GM06990 (cell line): ENCODE measurements at regions not wholly inside any gene's neighbourhood (a gene's known extent, or its start where the extent isn't known, plus 50 kb on each side); places are given as distances from the start of the nearest gene placed in this dataset.

Experiments
- DNase-seq: peaks from one replicate; pipeline ENCODE4 v3.0.0-alpha.2; 2011; ENCODE audit not compliant: insufficient read length; ENCODE audit errors: extremely low read depth
- H3K27me3 ChIP-seq: replicated peaks from 2 replicates; pipeline ENCODE4 v1.6.0; 2011; ENCODE audit warnings: low read length; ENCODE audit not compliant: control insufficient read depth, insufficient read depth
- H3K36me3 ChIP-seq: 2 replicates; pipeline ENCODE4 v1.5.1; 2011; ENCODE audit warnings: low read length; ENCODE audit not compliant: control insufficient read depth, insufficient read depth
- H3K4me3 ChIP-seq: replicated peaks from 2 replicates; pipeline ENCODE4 v1.5.1; 2011; ENCODE audit warnings: low read depth, mild to moderate bottlenecking, control low read depth, low read length
- TF ChIP-seq, protein P1 (sequence below): IDR thresholded peaks from 2 replicates; pipeline ENCODE4 v1.5.1; 2011; ENCODE audit warnings: low read length, control low read depth, mild to moderate bottlenecking, inconsistent platforms; ENCODE audit not compliant: insufficient read depth, poor library complexity, severe bottlenecking

DNA sequence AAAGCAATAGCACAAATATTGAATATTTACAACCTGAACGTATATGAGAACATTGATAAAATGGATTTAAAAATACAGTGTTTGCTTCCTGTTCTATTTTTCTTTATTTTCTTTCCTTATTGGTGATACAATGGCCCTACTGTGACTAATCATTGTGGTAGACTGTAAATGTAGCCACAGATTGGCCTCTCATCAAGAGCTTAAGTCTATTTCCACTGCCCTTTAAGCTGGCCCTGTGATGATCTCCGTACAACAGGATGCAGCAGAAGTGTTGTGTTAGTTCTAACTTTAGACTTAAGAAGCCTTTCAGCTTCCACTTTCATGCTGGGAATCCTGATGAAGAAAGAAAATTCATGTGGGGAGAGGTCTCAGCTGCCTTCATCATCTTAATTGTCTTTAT lies 285.6 kb upstream of the B3GALT2 start:
- no peak for DNase-seq
- TF ChIP-seq, protein P1, sequence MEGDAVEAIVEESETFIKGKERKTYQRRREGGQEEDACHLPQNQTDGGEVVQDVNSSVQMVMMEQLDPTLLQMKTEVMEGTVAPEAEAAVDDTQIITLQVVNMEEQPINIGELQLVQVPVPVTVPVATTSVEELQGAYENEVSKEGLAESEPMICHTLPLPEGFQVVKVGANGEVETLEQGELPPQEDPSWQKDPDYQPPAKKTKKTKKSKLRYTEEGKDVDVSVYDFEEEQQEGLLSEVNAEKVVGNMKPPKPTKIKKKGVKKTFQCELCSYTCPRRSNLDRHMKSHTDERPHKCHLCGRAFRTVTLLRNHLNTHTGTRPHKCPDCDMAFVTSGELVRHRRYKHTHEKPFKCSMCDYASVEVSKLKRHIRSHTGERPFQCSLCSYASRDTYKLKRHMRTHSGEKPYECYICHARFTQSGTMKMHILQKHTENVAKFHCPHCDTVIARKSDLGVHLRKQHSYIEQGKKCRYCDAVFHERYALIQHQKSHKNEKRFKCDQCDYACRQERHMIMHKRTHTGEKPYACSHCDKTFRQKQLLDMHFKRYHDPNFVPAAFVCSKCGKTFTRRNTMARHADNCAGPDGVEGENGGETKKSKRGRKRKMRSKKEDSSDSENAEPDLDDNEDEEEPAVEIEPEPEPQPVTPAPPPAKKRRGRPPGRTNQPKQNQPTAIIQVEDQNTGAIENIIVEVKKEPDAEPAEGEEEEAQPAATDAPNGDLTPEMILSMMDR, result no peak
- Histone ChIP-seq H3K27me3 (no peaks in the 10 kb centered on the region), H3K36me3 (no peaks in the 10 kb centered on the region), H3K4me3 (no peak overlapping the region)

GRCh38 chr1:193463326-193463932 lies 277.0 kb upstream of the B3GALT2 start:
- TF ChIP-seq, protein P1, result no peak
- H3K27me3 ChIP-seq, result no peaks in the 10 kb centered on the region
- DNase-seq, result no peak
- H3K4me3 ChIP-seq, result no peak overlapping the region
- no peaks in the 10 kb centered on the region for H3K36me3 ChIP-seq

DNA sequence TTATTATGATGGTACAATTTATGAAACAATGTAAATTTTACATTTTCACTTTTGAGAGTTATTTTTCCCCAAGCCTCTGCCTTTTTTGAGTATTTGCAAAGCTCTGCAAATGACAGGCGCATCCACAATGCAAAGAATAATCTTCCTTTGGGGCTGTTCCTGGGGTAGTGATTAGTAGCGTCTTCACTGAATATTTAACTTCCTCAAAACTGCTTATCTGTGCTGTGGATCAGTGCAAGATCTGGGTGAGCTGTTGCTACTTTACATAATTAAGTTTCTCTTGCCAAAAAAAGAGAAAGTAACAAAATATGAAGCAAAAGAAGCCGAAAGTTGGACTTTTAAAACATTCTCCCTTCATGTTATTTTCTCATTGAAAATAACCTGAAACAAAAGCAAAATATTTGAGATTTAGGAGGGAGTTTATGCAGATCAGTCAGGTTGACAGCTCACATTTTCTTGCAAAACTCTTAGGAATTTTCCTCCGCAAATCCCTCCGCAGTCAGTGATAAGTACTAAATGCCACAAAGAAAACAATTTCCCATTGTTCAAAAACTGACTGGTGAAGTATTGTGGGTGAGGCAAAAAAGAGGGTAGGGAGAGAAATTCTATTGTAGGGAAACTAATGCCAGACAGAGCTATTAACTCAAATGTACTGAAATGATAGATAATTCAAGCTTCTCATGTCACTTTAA lies 276.4 kb upstream of the B3GALT2 start:
- DNase-seq, result no peak
- H3K27me3 ChIP-seq, result no peaks in the 10 kb centered on the region
- TF ChIP-seq, protein P1, result no peak
- no peak overlapping the region for H3K4me3 ChIP-seq
- no peaks in the 10 kb centered on the region for H3K36me3 ChIP-seq

DNA sequence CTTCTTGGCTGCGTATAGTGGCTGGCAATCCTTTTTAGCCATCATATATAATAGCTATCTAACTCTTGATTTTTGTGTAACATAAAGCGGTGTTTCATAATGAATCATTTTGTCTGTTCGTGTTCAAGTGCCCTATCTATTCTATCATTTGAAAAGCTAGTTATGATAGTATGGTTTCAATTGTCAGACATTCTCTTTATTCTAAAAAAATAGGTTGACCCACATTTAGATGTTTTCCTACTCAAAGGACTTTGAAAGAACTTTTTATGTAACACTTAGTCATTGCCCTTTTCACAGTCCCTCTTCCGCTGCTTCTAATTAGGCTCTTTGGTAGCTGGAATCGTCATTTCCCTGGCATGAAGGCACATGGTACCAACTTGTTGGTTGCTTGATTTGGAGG lies 272.2 kb upstream of the B3GALT2 start:
- H3K27me3 ChIP-seq, result no peaks in the 10 kb centered on the region
- H3K36me3 ChIP-seq, result no peaks in the 10 kb centered on the region
- no peak for DNase-seq
- no peak overlapping the region for H3K4me3 ChIP-seq
- TF ChIP-seq, protein P1, result no peak

- TF ChIP-seq, protein P1, result no peak
- H3K36me3 ChIP-seq, result no peaks in the 10 kb centered on the region
- no peaks in the 10 kb centered on the region for H3K27me3 ChIP-seq
- DNase-seq, result no peak
- H3K4me3 ChIP-seq, result no peak overlapping the region
Observed at GRCh38 chr1:193457676-193458075, 271.3 kb upstream of the B3GALT2 start.

DNA sequence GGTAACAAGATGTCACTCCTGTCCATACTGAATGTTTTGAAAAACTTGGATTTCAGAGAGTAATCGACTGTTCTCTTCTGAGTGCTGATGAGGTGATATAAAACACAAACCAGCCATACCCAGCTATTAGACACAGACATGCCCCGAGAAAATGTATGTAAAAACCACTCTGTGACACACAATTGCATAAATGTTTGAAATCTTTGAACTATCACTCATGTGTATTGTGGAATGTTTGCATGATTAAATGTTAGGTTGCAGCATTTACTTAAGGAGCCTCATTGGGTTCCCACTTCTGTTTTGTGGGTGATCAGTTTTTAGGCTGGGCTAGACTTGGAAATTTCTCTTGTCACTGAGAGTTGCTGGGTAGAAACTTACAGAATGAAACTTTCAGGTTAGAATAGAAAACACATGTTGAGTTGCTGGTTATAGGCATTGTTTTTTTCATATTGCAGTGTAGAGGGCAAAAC lies 270.4 kb upstream of the B3GALT2 start:
- no peaks in the 10 kb centered on the region for H3K27me3 ChIP-seq
- no peak for DNase-seq
- TF ChIP-seq, protein P1, result no peak
- no peaks in the 10 kb centered on the region for H3K36me3 ChIP-seq
- no peak overlapping the region for H3K4me3 ChIP-seq
